ENCODE measurements at regions not wholly inside any gene's neighbourhood (a gene's known extent, or its start where the extent isn't known, plus 50 kb on each side); places are given as distances from the start of the nearest gene placed in this dataset.

GRCh38 chr4:86532851-86533250, 61.3 kb upstream of the PTPN13 start:
- no peak overlapping the region for H3K9ac ChIP-seq
- no peak overlapping the region for H3K27ac ChIP-seq (ENCODE audit: low read depth in 2 of 2, low read length in 1 of 2)
- H3K79me2 ChIP-seq (ENCODE audit: insufficient read depth) = no peaks in the 10 kb centered on the region
- H4K20me1 ChIP-seq (ENCODE audit: insufficient read depth) = no peaks in the 10 kb centered on the region
- no peaks in the 10 kb centered on the region for H3K27me3 ChIP-seq (ENCODE audit: insufficient read depth)
- no peak overlapping the region for H2AFZ ChIP-seq (ENCODE audit: low read depth)
- no peaks in the 10 kb centered on the region for H3K36me3 ChIP-seq (replicated peaks in 1 of 2; ENCODE audit: control insufficient read depth in 1 of 2, insufficient read depth in 2 of 2, low read length in 1 of 2)
- no peaks in the 10 kb centered on the region for H3F3A ChIP-seq (replicated peaks; ENCODE audit: insufficient read depth)
- peaks cover 3% of the 10 kb centered on the region; the same call in 1 of the 2 replicates for H3K9me3 ChIP-seq
- POLR2A ChIA-PET = no interaction called here
- WGBS (ENCODE audit: low lambda C conversion rate) = 57% methylated on average over 1 of the region's 1 CpG
- H3K9me2 ChIP-seq = no peaks in the 10 kb centered on the region
- CTCF ChIA-PET = no interaction called here
- no peak for TF ChIP-seq CTCF (IDR thresholded peaks at IDR 0.05)
- TF ChIP-seq GATA2 (CRISPR knock-in tag; IDR thresholded peaks at IDR 0.05) = no peak
- H3K4me2 ChIP-seq = no peak overlapping the region
- H3K4me3 ChIP-seq (ENCODE audit: low read depth in 2 of 2, low read length in 1 of 2) = no peak overlapping the region
- H3K4me1 ChIP-seq (ENCODE audit: control insufficient read depth in 1 of 2, insufficient read depth in 2 of 2, low read depth in 1 of 2, low read length in 1 of 2) = no peaks in the 10 kb centered on the region
- no peak for DNase-seq

- POLR2A ChIA-PET = no interaction called here
- Histone ChIP-seq H3K4me1 (ENCODE audit: control insufficient read depth in 1 of 2, insufficient read depth in 2 of 2, low read depth in 1 of 2, low read length in 1 of 2) (no peaks in the 10 kb centered on the region), H4K20me1 (ENCODE audit: insufficient read depth) (no peaks in the 10 kb centered on the region), H3K9me3 (peaks cover 3% of the 10 kb centered on the region; the same call in 1 of the 2 replicates), H3K27ac (ENCODE audit: low read depth in 2 of 2, low read length in 1 of 2) (no peak overlapping the region), H3K79me2 (ENCODE audit: insufficient read depth) (no peaks in the 10 kb centered on the region), H3F3A (replicated peaks; ENCODE audit: insufficient read depth) (no peaks in the 10 kb centered on the region), H3K9me2 (no peaks in the 10 kb centered on the region), H3K4me2 (no peak overlapping the region), H3K9ac (no peak overlapping the region), H2AFZ (ENCODE audit: low read depth) (no peak overlapping the region), H3K27me3 (ENCODE audit: insufficient read depth) (no peaks in the 10 kb centered on the region), H3K4me3 (ENCODE audit: low read depth in 2 of 2, low read length in 1 of 2) (no peak overlapping the region), H3K36me3 (replicated peaks in 1 of 2; ENCODE audit: control insufficient read depth in 1 of 2, insufficient read depth in 2 of 2, low read length in 1 of 2) (no peaks in the 10 kb centered on the region)
- no peak for DNase-seq
- no peak for TF ChIP-seq TCF12 (IDR thresholded peaks at IDR 0.05)
- CTCF ChIA-PET = interaction anchor here (0.7 to 1.6 kb wide), 5 partner anchors 29 to 531 kb away, joined by 3 to 5 read pairs (median 3); no protein-coding TSS in a partner anchor
- 94% methylated on average over 2 of the region's 2 CpGs for WGBS (ENCODE audit: low lambda C conversion rate)
Measured at GRCh38 chr4:86536151-86536550, 58.0 kb upstream of the PTPN13 start.

GRCh38 chr4:86542319-86543027, 51.6 kb upstream of the PTPN13 start:
- no peaks in the 10 kb centered on the region for H3F3A ChIP-seq (replicated peaks; ENCODE audit: insufficient read depth)
- H3K27me3 ChIP-seq (ENCODE audit: insufficient read depth) = no peaks in the 10 kb centered on the region
- peaks cover 0 to 4% of the 10 kb centered on the region in 2 experiments; a peak in 1 of 4 replicates for H3K4me1 ChIP-seq (ENCODE audit: control insufficient read depth in 1 of 2, insufficient read depth in 2 of 2, low read depth in 1 of 2, low read length in 1 of 2)
- DNase-seq = no peak
- no peaks in the 10 kb centered on the region for H3K9me2 ChIP-seq
- H3K4me3 ChIP-seq (ENCODE audit: low read depth in 2 of 2, low read length in 1 of 2) = no peak overlapping the region
- no peak overlapping the region for H3K9ac ChIP-seq
- H4K20me1 ChIP-seq (ENCODE audit: insufficient read depth) = no peaks in the 10 kb centered on the region
- H3K4me2 ChIP-seq = no peak overlapping the region
- ChIA-PET CTCF (no interaction called here), POLR2A (no interaction called here)
- no peaks in the 10 kb centered on the region for H3K36me3 ChIP-seq (replicated peaks in 1 of 2; ENCODE audit: control insufficient read depth in 1 of 2, insufficient read depth in 2 of 2, low read length in 1 of 2)
- H3K9me3 ChIP-seq = no peaks in the 10 kb centered on the region
- 67% methylated on average over 4 of the region's 4 CpGs for WGBS (ENCODE audit: low lambda C conversion rate)
- TF ChIP-seq TCF12 (IDR thresholded peaks at IDR 0.05) = no peak
- no peak for TF ChIP-seq MXI1 (IDR thresholded peaks at IDR 0.05; ENCODE audit: low read depth, low read length)
- TF ChIP-seq MEF2A (IDR thresholded peaks at IDR 0.05; ENCODE audit: borderline replicate concordance, low read depth) = no peak
- no peak for TF ChIP-seq RFX5 (IDR thresholded peaks at IDR 0.05; ENCODE audit: low read length)
- no peak for TF ChIP-seq IRF3 (IDR thresholded peaks at IDR 0.05; ENCODE audit: low read depth, low read length)
- no peak for TF ChIP-seq TEAD4 (IDR thresholded peaks at IDR 0.05; ENCODE audit: borderline replicate concordance, insufficient read depth)
- H3K27ac ChIP-seq (ENCODE audit: low read depth in 2 of 2, low read length in 1 of 2) = no peak overlapping the region
- no peaks in the 10 kb centered on the region for H3K79me2 ChIP-seq (ENCODE audit: insufficient read depth)
- H2AFZ ChIP-seq (ENCODE audit: low read depth) = no peak overlapping the region

All from SK-N-SH (cell line).